Upper lobe of right lung (tissue), 1 donor: ENCODE measurements at regions not wholly inside any gene's neighbourhood (a gene's known extent, or its start where the extent isn't known, plus 50 kb on each side); places are given as distances from the start of the nearest gene placed in this dataset.

Experiments
- ATAC-seq: fragments of 200-7000 bp; cut with Tn5 transposase; one replicate; pipeline ENCODE4 v1.9.1; 2020; ENCODE audit warnings: mild to moderate bottlenecking, moderate library complexity
- DNase-seq: peaks from one replicate; pipeline ENCODE4 v3.0.0-alpha.2; 2020
- H3K27ac ChIP-seq: fragments of 200-600 bp; one replicate; pipeline ENCODE4 v1.8.0; 2022
- H3K27me3 ChIP-seq: fragments of 200-600 bp; one replicate; pipeline ENCODE4 v1.8.0; 2022; ENCODE audit warnings: mild to moderate bottlenecking
- H3K36me3 ChIP-seq: fragments of 200-600 bp; one replicate; pipeline ENCODE4 v1.8.0; 2022
- H3K4me1 ChIP-seq: fragments of 200-600 bp; one replicate; pipeline ENCODE4 v1.8.0; 2022
- H3K4me3 ChIP-seq: fragments of 200-600 bp; one replicate; pipeline ENCODE4 v1.8.0; 2022; ENCODE audit warnings: mild to moderate bottlenecking
- H3K9me3 ChIP-seq: fragments of 200-600 bp; one replicate; pipeline ENCODE4 v1.8.0; 2022
- intact Hi-C: fragments of 100-400 bp; cut with DNase I; formaldehyde crosslinking; loops from one replicate; pipeline ENCODE4 v1.11.0; 2022
- TF ChIP-seq, protein P1 (sequence below): fragments of 200-600 bp; IDR thresholded peaks from one replicate; pipeline ENCODE4 v1.8.0; 2022; ENCODE audit warnings: antibody characterized with exemption
- donor health status: DM: no; HTN: yes; CAD: no; lungs with severe emphysema.

DNA sequence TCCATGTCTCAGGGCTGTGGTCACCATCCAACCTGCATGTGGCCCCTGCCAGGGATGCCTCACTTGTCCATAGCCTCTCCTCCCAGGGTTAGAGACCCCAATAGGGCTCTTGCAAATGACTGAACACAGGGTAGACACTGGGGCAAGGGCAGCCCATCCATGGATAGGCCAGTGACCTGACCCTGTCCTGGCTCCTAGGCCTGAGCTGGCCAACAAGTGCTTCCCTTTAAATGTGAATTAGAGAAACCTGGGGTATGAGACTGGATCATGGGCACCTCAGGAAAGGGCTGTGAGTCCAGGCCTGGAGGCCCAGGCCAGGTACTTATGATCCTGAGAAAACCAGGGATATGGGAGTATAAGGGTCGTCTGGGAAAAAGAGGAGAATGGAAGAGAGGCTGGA, 64.5 kb downstream of the COPS8 start:
- Histone ChIP-seq H3K27ac (no peak overlapping the region), H3K9me3 (peaks cover 11% of the 10 kb centered on the region), H3K4me1 (peaks cover 7% of the 10 kb centered on the region), H3K36me3 (no peaks in the 10 kb centered on the region), H3K27me3 (no peaks in the 10 kb centered on the region), H3K4me3 (no peak overlapping the region)
- TF ChIP-seq, protein P1, sequence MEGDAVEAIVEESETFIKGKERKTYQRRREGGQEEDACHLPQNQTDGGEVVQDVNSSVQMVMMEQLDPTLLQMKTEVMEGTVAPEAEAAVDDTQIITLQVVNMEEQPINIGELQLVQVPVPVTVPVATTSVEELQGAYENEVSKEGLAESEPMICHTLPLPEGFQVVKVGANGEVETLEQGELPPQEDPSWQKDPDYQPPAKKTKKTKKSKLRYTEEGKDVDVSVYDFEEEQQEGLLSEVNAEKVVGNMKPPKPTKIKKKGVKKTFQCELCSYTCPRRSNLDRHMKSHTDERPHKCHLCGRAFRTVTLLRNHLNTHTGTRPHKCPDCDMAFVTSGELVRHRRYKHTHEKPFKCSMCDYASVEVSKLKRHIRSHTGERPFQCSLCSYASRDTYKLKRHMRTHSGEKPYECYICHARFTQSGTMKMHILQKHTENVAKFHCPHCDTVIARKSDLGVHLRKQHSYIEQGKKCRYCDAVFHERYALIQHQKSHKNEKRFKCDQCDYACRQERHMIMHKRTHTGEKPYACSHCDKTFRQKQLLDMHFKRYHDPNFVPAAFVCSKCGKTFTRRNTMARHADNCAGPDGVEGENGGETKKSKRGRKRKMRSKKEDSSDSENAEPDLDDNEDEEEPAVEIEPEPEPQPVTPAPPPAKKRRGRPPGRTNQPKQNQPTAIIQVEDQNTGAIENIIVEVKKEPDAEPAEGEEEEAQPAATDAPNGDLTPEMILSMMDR: no peak
- intact Hi-C loops: no loop called here
- DNase-seq (no peak), ATAC-seq (no peak)

DNA sequence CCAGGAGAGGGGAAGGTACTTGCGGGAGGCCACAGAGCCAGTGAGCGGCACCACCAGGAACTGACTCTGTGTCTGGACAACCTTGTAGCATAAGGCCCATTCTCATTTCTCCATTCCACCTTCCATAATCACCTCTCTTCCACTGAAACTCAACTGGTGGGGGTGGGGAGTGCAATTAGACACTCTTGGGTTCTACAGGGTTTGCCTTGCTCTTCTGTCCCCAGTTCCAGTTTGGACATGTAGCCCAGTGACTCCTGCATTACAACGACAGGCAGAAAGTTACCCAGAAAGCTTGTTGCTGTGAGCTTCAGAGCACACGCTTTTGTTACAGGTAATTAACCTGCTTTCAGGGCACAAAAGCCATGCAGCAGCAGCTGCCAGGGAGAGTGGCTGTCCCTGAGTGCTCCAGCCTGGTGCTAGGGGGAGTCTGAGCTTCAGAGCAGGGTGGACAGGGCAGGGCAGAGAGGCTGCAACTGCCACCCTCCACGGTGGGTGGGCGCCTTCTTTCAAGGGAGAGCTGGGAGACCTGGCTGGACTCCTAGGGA, 65.2 kb downstream of the COPS8 start:
- TF ChIP-seq, protein P1: no peak
- ATAC-seq (no peak), DNase-seq (no peak)
- Histone ChIP-seq H3K27ac (no peak overlapping the region), H3K27me3 (no peaks in the 10 kb centered on the region), H3K36me3 (no peaks in the 10 kb centered on the region), H3K9me3 (peaks cover 11% of the 10 kb centered on the region), H3K4me3 (no peak overlapping the region), H3K4me1 (peaks cover 7% of the 10 kb centered on the region)
- intact Hi-C loops: no loop called here

DNA sequence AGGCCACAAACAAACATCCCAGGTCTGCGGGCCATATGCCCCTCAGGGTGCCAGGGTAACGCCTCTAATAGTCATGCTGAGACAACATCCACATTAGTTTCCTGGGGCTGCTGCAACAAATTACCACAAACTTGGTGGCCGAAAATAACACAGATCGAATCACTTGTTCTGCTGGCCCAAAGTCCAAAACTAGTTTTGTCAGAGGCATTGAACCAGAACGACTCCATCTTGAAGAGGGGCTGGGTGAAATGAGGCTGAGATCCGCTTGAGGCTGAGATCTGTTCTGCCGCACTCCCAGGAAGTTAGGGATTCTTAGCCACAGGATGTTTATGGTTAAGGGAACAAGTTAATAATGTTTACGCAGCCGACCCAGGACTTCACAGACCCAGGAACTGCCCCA, 66.7 kb downstream of the COPS8 start:
- no peak for DNase-seq
- ATAC-seq: no peak

DNA sequence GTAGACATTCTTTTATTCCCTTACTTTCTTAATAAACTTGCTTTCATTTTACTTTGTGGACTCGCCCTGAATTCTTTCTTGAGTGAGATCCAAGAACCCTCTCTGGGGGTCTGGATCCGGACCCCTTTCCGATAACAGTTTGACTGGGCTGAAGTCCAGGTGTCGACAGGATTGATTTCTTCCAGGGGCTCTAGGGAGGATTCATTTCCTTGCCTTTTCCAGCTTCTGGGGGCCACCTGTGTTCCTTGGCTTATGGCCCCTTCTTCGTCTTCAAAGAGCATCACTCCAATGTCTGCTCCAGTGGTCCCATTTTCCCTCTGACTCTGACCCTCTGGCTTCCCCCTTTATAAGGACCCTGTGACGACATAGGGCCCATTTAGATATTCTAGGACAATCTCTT, 67.5 kb downstream of the COPS8 start:
- no peak overlapping the region for H3K4me3 ChIP-seq
- peaks cover 10% of the 10 kb centered on the region for H3K4me1 ChIP-seq
- intact Hi-C loops: no loop called here
- no peak overlapping the region for H3K27ac ChIP-seq
- H3K27me3 ChIP-seq: no peaks in the 10 kb centered on the region
- no peak for DNase-seq
- H3K9me3 ChIP-seq: no peaks in the 10 kb centered on the region
- ATAC-seq: no peak
- TF ChIP-seq, protein P1: no peak
- H3K36me3 ChIP-seq: no peaks in the 10 kb centered on the region

More for the DNA sequence above, 66.7 kb downstream of the COPS8 start:
- intact Hi-C loops: no loop called here
- H3K36me3 ChIP-seq: no peaks in the 10 kb centered on the region
- H3K9me3 ChIP-seq: peaks cover 2% of the 10 kb centered on the region
- peaks cover 10% of the 10 kb centered on the region for H3K4me1 ChIP-seq
- H3K27ac ChIP-seq: no peak overlapping the region
- TF ChIP-seq, protein P1: no peak
- H3K4me3 ChIP-seq: no peak overlapping the region
- H3K27me3 ChIP-seq: no peaks in the 10 kb centered on the region

DNA sequence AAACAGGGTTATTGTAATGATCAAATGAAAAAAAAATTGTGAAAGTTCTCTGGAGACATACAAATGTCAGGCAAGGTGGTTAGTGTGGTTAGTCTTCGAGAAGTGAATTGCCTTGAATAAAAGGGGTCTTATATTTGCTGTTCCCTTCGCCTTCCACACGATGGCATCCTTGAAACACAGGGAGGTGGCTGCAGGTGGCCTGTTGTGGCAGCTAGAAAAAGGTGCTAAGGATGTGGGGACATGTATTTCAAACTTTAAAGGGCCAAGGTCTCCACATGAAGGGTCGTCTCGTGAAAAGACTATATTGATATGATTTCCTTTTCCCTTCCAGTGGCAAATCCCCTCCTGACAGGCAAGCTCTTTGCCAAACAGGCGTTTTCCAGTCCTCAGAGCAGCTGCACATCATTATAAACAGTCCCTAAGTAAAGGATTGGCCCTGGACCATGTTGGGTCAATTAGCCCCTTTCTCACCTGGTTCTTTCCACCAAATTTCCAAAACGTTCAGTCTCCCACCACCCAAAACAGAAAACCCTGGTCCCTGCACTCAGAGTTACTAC, 68.5 kb downstream of the COPS8 start:
- TF ChIP-seq, protein P1: peak; percentile 61
- peak; percentile 38 for ATAC-seq
- no peak for DNase-seq
- intact Hi-C loops: no loop called here
- Histone ChIP-seq H3K36me3 (no peaks in the 10 kb centered on the region), H3K9me3 (no peaks in the 10 kb centered on the region), H3K27ac (no peak overlapping the region), H3K4me1 (peaks cover 3% of the 10 kb centered on the region), H3K27me3 (no peaks in the 10 kb centered on the region), H3K4me3 (no peak overlapping the region)
